ENCODE measurements at regions not wholly inside any gene's neighbourhood (a gene's known extent, or its start where the extent isn't known, plus 50 kb on each side); places are given as distances from the start of the nearest gene placed in this dataset.

GRCh38 chr4:12691168-12691567 lies 793.0 kb downstream of the RAB28 start:
- TF ChIP-seq CTCF (IDR thresholded peaks at IDR 0.05): no peak
- TF ChIP-seq POLR2A (IDR thresholded peaks at IDR 0.05; ENCODE audit: low read length): no peak
- TF ChIP-seq HDAC2 (IDR thresholded peaks at IDR 0.05): no peak
- TF ChIP-seq ESRRA (IDR thresholded peaks at IDR 0.05; ENCODE audit: borderline replicate concordance, low read length): no peak
- no peak for TF ChIP-seq TP53 (CRISPR knock-in tag; IDR thresholded peaks at IDR 0.05)
- no peak for TF ChIP-seq RFX5 (IDR thresholded peaks at IDR 0.05)
- no peak for TF ChIP-seq KDM1A (IDR thresholded peaks at IDR 0.05; ENCODE audit: low read depth)
- TF ChIP-seq RAD21 (conservative IDR thresholded peaks at IDR 0.05 in 1 of 2, IDR thresholded peaks at IDR 0.05 in 1 of 2): no peak
- TF ChIP-seq SREBF2 (IDR thresholded peaks at IDR 0.05): no peak
- TF ChIP-seq JUNB (IDR thresholded peaks at IDR 0.05): no peak
- TF ChIP-seq HOXB5 (CRISPR knock-in tag; IDR thresholded peaks at IDR 0.05): no peak
